RWPE2 (cell line): ENCODE measurements at regions not wholly inside any gene's neighbourhood (a gene's known extent, or its start where the extent isn't known, plus 50 kb on each side); places are given as distances from the start of the nearest gene placed in this dataset.
A peak's percentile ranks its signal among the peaks of the same experiment; 100 is the strongest.

ENCODE experiments used
- ATAC-seq: fragments of 200-7000 bp; cut with Tn5 transposase; 3 replicates; pipeline ENCODE4 v1.9.1; 2021; ENCODE audit warnings: low read depth
- DNase-seq: peaks from one replicate; pipeline ENCODE4 v3.0.0-alpha.2; 2020; ENCODE audit warnings: low spot score
- H3K27ac ChIP-seq: fragments of 450-650 bp; 2 replicates; pipeline ENCODE4 v1.5.1; 2017; ENCODE audit warnings: mild to moderate bottlenecking; ENCODE audit not compliant: poor library complexity, severe bottlenecking
- H3K27me3 ChIP-seq: fragments of 250-450 bp; sonication (Bioruptor Pico); 2 replicates; pipeline ENCODE4 v1.5.1; 2021; ENCODE audit warnings: mild to moderate bottlenecking, moderate library complexity; ENCODE audit not compliant: insufficient read depth, poor library complexity, severe bottlenecking
- H3K36me3 ChIP-seq: fragments of 250-450 bp; sonication (Bioruptor Pico); 2 replicates; pipeline ENCODE4 v1.5.1; 2020; ENCODE audit warnings: low read depth, mild to moderate bottlenecking, moderate library complexity
- H3K4me1 ChIP-seq: fragments of 250-450 bp; sonication (Bioruptor Pico); 2 replicates; pipeline ENCODE4 v1.5.1; 2021; ENCODE audit warnings: mild to moderate bottlenecking, moderate library complexity; ENCODE audit not compliant: insufficient read depth, poor library complexity, severe bottlenecking
- H3K4me3 ChIP-seq: fragments of 250-450 bp; sonication (Bioruptor Pico); 2 replicates; pipeline ENCODE4 v1.5.1; 2021; ENCODE audit warnings: mild to moderate bottlenecking, moderate library complexity; ENCODE audit not compliant: severe bottlenecking
- H3K9me3 ChIP-seq: fragments of 250-450 bp; sonication (Bioruptor Pico); 2 replicates; pipeline ENCODE4 v1.5.1; 2021; ENCODE audit warnings: mild to moderate bottlenecking, moderate library complexity; ENCODE audit not compliant: severe bottlenecking
- TF ChIP-seq, protein P1 (sequence below): fragments of 450-650 bp; IDR thresholded peaks from one replicate; pipeline ENCODE4 v1.5.1; 2017; ENCODE audit warnings: mild to moderate bottlenecking, moderate library complexity; ENCODE audit not compliant: poor library complexity, severe bottlenecking

DNA sequence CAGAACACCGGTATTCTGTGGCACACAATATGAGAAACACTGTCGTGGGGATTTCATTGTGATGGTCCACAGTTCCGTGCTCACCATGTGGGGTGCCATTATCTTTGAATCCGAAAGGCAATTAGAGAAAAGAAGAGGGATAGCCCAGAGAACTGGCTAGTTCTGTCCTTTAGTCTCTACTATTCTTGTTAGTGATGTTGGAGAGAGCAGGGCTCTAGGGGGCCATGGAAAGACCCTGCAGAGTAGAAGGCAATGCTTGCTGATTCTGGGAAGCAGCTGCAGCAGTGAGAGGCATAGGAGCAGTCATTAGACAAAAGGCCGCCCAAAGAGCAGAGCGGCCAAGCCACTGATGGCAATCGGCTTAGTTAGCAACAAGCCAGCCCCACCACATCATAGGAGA lies 146.3 kb downstream of the TSEN15 start:
- H3K4me3 ChIP-seq = no peak overlapping the region
- H3K27me3 ChIP-seq = peaks cover 10% of the 10 kb centered on the region
- no peak for ATAC-seq
- no peaks in the 10 kb centered on the region for H3K4me1 ChIP-seq
- H3K36me3 ChIP-seq = no peaks in the 10 kb centered on the region
- DNase-seq = no peak
- H3K9me3 ChIP-seq = no peaks in the 10 kb centered on the region
- TF ChIP-seq, protein P1, sequence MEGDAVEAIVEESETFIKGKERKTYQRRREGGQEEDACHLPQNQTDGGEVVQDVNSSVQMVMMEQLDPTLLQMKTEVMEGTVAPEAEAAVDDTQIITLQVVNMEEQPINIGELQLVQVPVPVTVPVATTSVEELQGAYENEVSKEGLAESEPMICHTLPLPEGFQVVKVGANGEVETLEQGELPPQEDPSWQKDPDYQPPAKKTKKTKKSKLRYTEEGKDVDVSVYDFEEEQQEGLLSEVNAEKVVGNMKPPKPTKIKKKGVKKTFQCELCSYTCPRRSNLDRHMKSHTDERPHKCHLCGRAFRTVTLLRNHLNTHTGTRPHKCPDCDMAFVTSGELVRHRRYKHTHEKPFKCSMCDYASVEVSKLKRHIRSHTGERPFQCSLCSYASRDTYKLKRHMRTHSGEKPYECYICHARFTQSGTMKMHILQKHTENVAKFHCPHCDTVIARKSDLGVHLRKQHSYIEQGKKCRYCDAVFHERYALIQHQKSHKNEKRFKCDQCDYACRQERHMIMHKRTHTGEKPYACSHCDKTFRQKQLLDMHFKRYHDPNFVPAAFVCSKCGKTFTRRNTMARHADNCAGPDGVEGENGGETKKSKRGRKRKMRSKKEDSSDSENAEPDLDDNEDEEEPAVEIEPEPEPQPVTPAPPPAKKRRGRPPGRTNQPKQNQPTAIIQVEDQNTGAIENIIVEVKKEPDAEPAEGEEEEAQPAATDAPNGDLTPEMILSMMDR = no peak
- H3K27ac ChIP-seq = no peak overlapping the region

DNA sequence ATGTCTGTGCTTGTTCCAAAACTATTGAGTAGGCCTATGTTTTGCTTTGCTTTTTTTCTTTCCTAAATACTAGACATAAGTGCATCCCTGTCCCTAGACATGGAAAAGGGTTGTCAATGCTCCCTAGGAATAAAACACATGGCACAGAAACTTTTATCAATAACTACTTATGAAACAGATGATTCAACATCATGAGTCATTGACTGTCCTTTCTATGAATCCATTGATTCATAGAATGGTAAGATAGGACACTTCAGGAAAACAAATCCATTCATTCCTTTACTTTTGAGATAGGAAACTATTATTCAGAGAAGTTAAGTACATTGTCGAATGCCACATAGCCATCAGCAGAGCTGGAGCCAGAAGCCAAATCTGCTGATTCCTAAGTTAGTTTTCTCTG lies 147.5 kb downstream of the TSEN15 start:
- ATAC-seq = peak; percentile 17; the same call in 1 of the 3 replicates
- no peak for DNase-seq

DNA sequence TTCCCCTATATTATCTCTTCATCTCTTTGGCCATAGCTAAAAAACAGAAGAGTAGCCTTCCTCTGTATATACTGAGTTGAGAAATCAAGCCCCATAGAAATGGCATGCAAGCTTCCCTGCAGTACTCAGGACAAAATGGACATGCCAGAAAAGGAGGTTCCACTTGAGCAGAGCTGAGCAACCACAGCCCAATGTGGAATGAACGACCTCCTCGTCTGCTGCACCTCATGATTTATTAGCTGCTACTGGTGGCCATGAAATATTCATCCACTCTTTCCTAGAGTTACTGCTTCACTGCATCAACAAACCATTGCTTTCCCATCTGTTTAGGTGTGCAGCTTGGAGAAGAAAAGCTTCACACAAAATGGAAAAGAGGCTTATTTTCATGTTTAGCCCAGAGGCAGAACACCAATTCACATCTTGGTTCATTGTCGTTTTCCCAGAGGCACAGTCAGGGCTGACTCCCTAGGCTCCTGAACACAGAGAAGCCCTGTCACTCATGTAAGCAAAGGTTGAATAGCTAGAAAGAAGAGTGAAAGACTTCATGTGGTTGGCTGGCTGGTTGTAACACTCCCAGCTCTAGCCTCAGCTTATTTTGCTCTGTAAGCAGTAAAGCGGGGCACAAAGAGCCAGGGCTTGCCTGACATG lies 148.0 kb downstream of the TSEN15 start:
- Histone ChIP-seq H3K27me3 (peaks cover 2% of the 10 kb centered on the region), H3K36me3 (no peaks in the 10 kb centered on the region), H3K4me3 (no peak overlapping the region), H3K27ac (no peak overlapping the region), H3K4me1 (no peaks in the 10 kb centered on the region), H3K9me3 (no peaks in the 10 kb centered on the region)
- ATAC-seq (no peak), DNase-seq (no peak)
- TF ChIP-seq, protein P1 = no peak

More for the DNA sequence above, 147.5 kb downstream of the TSEN15 start:
- Histone ChIP-seq H3K4me3 (no peak overlapping the region), H3K4me1 (no peaks in the 10 kb centered on the region), H3K36me3 (no peaks in the 10 kb centered on the region), H3K9me3 (no peaks in the 10 kb centered on the region), H3K27me3 (peaks cover 2% of the 10 kb centered on the region), H3K27ac (no peak overlapping the region)
- TF ChIP-seq, protein P1 = no peak

DNA sequence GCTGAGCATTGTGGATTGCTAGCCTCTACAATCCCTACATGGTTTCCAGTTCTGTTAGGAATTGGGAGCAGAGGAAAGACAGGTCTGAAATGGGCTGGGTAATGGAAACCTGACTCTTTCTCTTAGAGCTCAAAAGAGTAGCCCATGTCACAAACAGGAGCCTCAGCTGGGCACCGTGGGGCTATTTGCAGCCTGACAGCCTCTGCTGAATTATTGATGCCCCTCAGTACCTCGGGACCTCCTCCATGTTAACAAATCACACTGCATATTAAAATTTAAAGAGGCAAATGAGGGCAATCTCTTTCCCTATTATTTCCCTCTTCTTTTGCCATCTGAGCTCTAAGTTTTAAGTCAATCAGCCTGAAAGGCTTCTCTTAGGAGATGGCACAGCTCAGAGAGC lies 157.1 kb downstream of the TSEN15 start:
- no peak for ATAC-seq
- DNase-seq = no peak
- H3K4me3 ChIP-seq = no peak overlapping the region
- H3K4me1 ChIP-seq = peaks cover 4% of the 10 kb centered on the region
- no peaks in the 10 kb centered on the region for H3K9me3 ChIP-seq
- no peaks in the 10 kb centered on the region for H3K27me3 ChIP-seq
- no peaks in the 10 kb centered on the region for H3K36me3 ChIP-seq
- H3K27ac ChIP-seq = no peak overlapping the region
- TF ChIP-seq, protein P1 = no peak

DNA sequence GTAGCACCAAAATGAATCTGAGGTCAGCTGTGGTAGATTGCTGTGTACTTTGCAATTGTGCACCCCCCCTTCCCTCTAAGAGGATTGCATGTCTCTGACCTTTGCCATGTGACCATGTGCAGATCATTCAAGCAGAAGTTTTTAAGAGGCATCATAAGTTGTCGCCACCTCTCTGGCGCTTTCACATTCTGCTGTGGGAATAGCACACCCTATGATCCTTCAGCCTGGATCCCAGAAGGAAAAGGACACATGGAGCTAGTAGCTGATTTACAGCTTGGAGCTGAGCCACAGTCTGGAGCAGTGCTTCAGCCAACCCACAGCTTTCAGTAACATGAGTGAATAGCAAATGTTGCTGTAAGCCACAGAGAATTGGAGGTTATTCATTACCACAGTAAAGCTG lies 158.5 kb downstream of the TSEN15 start:
- ATAC-seq (no peak), DNase-seq (no peak)
- TF ChIP-seq, protein P1 = no peak
- Histone ChIP-seq H3K27me3 (no peaks in the 10 kb centered on the region), H3K4me3 (no peak overlapping the region), H3K9me3 (no peaks in the 10 kb centered on the region), H3K36me3 (no peaks in the 10 kb centered on the region), H3K4me1 (peaks cover 4% of the 10 kb centered on the region), H3K27ac (no peak overlapping the region)
